IPS-20b (cell line): ENCODE measurements at regions not wholly inside any gene's neighbourhood (a gene's known extent, or its start where the extent isn't known, plus 50 kb on each side); places are given as distances from the start of the nearest gene placed in this dataset.

Source experiments
- H3K27ac ChIP-seq: one replicate; pipeline ENCODE4 v1.5.1; 2013; ENCODE audit warnings: low read length
- H3K27me3 ChIP-seq: 2 replicates; pipeline ENCODE4 v1.6.1; 2013; ENCODE audit warnings: mild to moderate bottlenecking, low read length, inconsistent platforms; ENCODE audit not compliant: insufficient read depth
- H3K36me3 ChIP-seq: 2 replicates; pipeline ENCODE4 v1.6.1; 2013; ENCODE audit warnings: low read depth, mild to moderate bottlenecking, inconsistent platforms, low read length, moderate library complexity; ENCODE audit not compliant: insufficient read depth
- H3K4me1 ChIP-seq: 2 replicates; pipeline ENCODE4 v1.6.1; 2013; ENCODE audit warnings: mild to moderate bottlenecking, control low read depth, inconsistent platforms, low read length, moderate library complexity; ENCODE audit not compliant: insufficient read depth
- H3K4me3 ChIP-seq: 2 replicates; pipeline ENCODE4 v1.5.1; 2013; ENCODE audit warnings: mild to moderate bottlenecking, low read length, inconsistent platforms
- H3K9ac ChIP-seq: 2 replicates; pipeline ENCODE4 v1.6.1; 2013; ENCODE audit warnings: low read depth, mild to moderate bottlenecking, inconsistent platforms, low read length, moderate library complexity
- H3K9me3 ChIP-seq: 2 replicates; pipeline ENCODE4 v1.6.1; 2013; ENCODE audit warnings: mild to moderate bottlenecking, low read depth, low read length, inconsistent platforms; ENCODE audit not compliant: insufficient read depth

- Histone ChIP-seq H3K4me1 (no peaks in the 10 kb centered on the region), H3K27me3 (no peaks in the 10 kb centered on the region), H3K36me3 (no peaks in the 10 kb centered on the region), H3K9ac (no peak overlapping the region), H3K27ac (no peak overlapping the region), H3K4me3 (no peak overlapping the region), H3K9me3 (no peaks in the 10 kb centered on the region)
Measured at GRCh38 chr2:14256890-14257289, 375.6 kb upstream of the LRATD1 start.

GRCh38 chr2:14257801-14258507 lies 374.6 kb upstream of the LRATD1 start:
- Histone ChIP-seq H3K4me3 (no peak overlapping the region), H3K4me1 (no peaks in the 10 kb centered on the region), H3K36me3 (no peaks in the 10 kb centered on the region)

GRCh38 chr2:14261771-14262170 lies 370.7 kb upstream of the LRATD1 start:
- Histone ChIP-seq H3K9me3 (no peaks in the 10 kb centered on the region), H3K36me3 (no peaks in the 10 kb centered on the region), H3K4me1 (no peaks in the 10 kb centered on the region), H3K27ac (no peak overlapping the region), H3K27me3 (no peaks in the 10 kb centered on the region), H3K9ac (no peak overlapping the region), H3K4me3 (no peak overlapping the region)

More at GRCh38 chr2:14257801-14258507, 374.6 kb upstream of the LRATD1 start:
- H3K9me3 ChIP-seq, result no peaks in the 10 kb centered on the region
- no peak overlapping the region for H3K9ac ChIP-seq
- no peak overlapping the region for H3K27ac ChIP-seq
- no peaks in the 10 kb centered on the region for H3K27me3 ChIP-seq

GRCh38 chr2:14263053-14263452 lies 369.5 kb upstream of the LRATD1 start:
- Histone ChIP-seq H3K27me3 (no peaks in the 10 kb centered on the region), H3K36me3 (no peaks in the 10 kb centered on the region), H3K4me1 (no peaks in the 10 kb centered on the region), H3K9me3 (no peaks in the 10 kb centered on the region), H3K27ac (no peak overlapping the region), H3K4me3 (no peak overlapping the region), H3K9ac (no peak overlapping the region)

GRCh38 chr2:14270036-14270582 lies 362.4 kb upstream of the LRATD1 start:
- Histone ChIP-seq H3K9ac (no peak overlapping the region), H3K36me3 (no peaks in the 10 kb centered on the region), H3K9me3 (no peaks in the 10 kb centered on the region), H3K4me3 (no peak overlapping the region), H3K27ac (no peak overlapping the region), H3K27me3 (no peaks in the 10 kb centered on the region), H3K4me1 (no peaks in the 10 kb centered on the region)

- no peaks in the 10 kb centered on the region for H3K4me1 ChIP-seq
- no peak overlapping the region for H3K27ac ChIP-seq
- no peak overlapping the region for H3K9ac ChIP-seq
- no peaks in the 10 kb centered on the region for H3K9me3 ChIP-seq
- no peak overlapping the region for H3K4me3 ChIP-seq
- H3K36me3 ChIP-seq, result no peaks in the 10 kb centered on the region
- no peaks in the 10 kb centered on the region for H3K27me3 ChIP-seq
Measured at GRCh38 chr2:14272396-14273075, 360.0 kb upstream of the LRATD1 start.

GRCh38 chr2:14273650-14274049 lies 358.9 kb upstream of the LRATD1 start:
- no peak overlapping the region for H3K27ac ChIP-seq
- no peaks in the 10 kb centered on the region for H3K27me3 ChIP-seq
- no peaks in the 10 kb centered on the region for H3K9me3 ChIP-seq
- H3K4me1 ChIP-seq, result no peaks in the 10 kb centered on the region
- H3K4me3 ChIP-seq, result no peak overlapping the region
- H3K9ac ChIP-seq, result no peak overlapping the region
- H3K36me3 ChIP-seq, result no peaks in the 10 kb centered on the region

- H3K9ac ChIP-seq, result no peak overlapping the region
- H3K9me3 ChIP-seq, result no peaks in the 10 kb centered on the region
- H3K4me1 ChIP-seq, result no peaks in the 10 kb centered on the region
- no peak overlapping the region for H3K4me3 ChIP-seq
- no peak overlapping the region for H3K27ac ChIP-seq
- no peaks in the 10 kb centered on the region for H3K27me3 ChIP-seq
- no peaks in the 10 kb centered on the region for H3K36me3 ChIP-seq
Measured at GRCh38 chr2:14284244-14284643, 348.3 kb upstream of the LRATD1 start.

GRCh38 chr2:14285812-14286211 lies 346.7 kb upstream of the LRATD1 start:
- Histone ChIP-seq H3K27ac (no peak overlapping the region), H3K27me3 (no peaks in the 10 kb centered on the region), H3K4me3 (no peak overlapping the region), H3K4me1 (no peaks in the 10 kb centered on the region), H3K9ac (no peak overlapping the region), H3K36me3 (no peaks in the 10 kb centered on the region), H3K9me3 (no peaks in the 10 kb centered on the region)

- Histone ChIP-seq H3K9me3 (no peaks in the 10 kb centered on the region), H3K27ac (no peak overlapping the region)
Measured at GRCh38 chr2:14288016-14288415, 344.5 kb upstream of the LRATD1 start.

GRCh38 chr2:14292964-14293363 lies 339.6 kb upstream of the LRATD1 start:
- Histone ChIP-seq H3K4me1 (no peaks in the 10 kb centered on the region), H3K9ac (no peak overlapping the region), H3K27ac (no peak overlapping the region), H3K4me3 (no peak overlapping the region), H3K36me3 (no peaks in the 10 kb centered on the region), H3K9me3 (no peaks in the 10 kb centered on the region), H3K27me3 (no peaks in the 10 kb centered on the region)

More at GRCh38 chr2:14288016-14288415, 344.5 kb upstream of the LRATD1 start:
- Histone ChIP-seq H3K36me3 (no peaks in the 10 kb centered on the region), H3K4me3 (no peak overlapping the region), H3K9ac (no peak overlapping the region), H3K4me1 (no peaks in the 10 kb centered on the region), H3K27me3 (no peaks in the 10 kb centered on the region)

- H3K27me3 ChIP-seq, result no peaks in the 10 kb centered on the region
- no peaks in the 10 kb centered on the region for H3K4me1 ChIP-seq
- no peak overlapping the region for H3K9ac ChIP-seq
- no peaks in the 10 kb centered on the region for H3K36me3 ChIP-seq
- H3K4me3 ChIP-seq, result no peak overlapping the region
- no peak overlapping the region for H3K27ac ChIP-seq
- H3K9me3 ChIP-seq, result no peaks in the 10 kb centered on the region
Measured at GRCh38 chr2:14297340-14297739, 335.2 kb upstream of the LRATD1 start.
